ENCODE measurements at regions not wholly inside any gene's neighbourhood (a gene's known extent, or its start where the extent isn't known, plus 50 kb on each side); places are given as distances from the start of the nearest gene placed in this dataset.

- no peak for DNase-seq (ENCODE audit: low spot score)
These were observed 301.3 kb downstream of the CSNK1G3 start for GRCh38 chr5:123813264-123813663.

- no peak for DNase-seq (ENCODE audit: low spot score)
These were observed 299.9 kb downstream of the CSNK1G3 start for GRCh38 chr5:123811831-123812230.

- DNase-seq (ENCODE audit: low spot score), result no peak
These were observed 298.9 kb downstream of the CSNK1G3 start for GRCh38 chr5:123810746-123811340.

GRCh38 chr5:123810253-123810652 is 298.3 kb downstream of the CSNK1G3 start:
- DNase-seq (ENCODE audit: low spot score), result no peak

GRCh38 chr5:123809594-123810221 is 297.7 kb downstream of the CSNK1G3 start:
- no peak for DNase-seq (ENCODE audit: low spot score)

DNA sequence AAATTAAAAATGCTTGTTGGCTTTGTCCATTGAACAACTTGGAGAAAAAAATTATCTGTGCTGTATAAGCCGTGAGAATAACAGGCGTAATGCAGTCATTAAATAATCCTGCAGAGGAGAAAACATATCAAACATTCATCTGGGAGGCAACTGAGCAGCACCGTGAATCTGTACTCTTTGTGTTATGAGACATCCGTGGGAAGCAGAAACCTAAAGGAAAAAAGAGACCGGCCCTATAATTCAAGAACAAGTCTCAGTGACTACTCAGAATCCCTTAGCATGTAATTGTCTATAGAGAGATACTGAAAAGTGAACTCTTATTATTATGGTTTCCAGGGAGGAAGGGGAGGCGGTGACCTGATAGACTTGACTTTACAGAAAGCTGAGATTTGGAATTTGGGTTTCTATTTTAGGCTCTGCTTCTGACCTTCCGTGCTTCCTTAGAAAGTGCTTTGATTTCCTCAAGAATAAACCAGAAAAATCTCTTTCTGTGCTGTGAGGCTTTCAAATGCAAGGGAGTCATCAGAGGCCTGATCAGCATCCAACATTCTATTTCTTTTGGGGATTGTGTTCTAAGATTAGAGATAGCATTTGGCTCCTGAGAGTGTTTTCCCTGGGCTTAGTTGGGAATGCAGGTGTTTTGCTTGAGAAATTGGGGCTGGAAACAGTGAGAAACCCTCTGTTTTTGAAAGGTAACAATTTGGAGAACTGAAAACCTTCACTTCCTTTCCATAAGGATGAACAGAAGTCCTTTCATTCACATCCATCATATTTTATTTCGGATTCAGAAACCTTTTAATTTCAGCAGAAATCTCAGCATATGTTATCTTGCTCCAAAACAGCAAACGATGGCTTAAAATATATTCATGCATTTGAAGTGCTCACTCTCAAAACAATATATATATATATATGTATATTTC is 296.7 kb downstream of the CSNK1G3 start:
- DNase-seq (ENCODE audit: low spot score), result no peak

- DNase-seq (ENCODE audit: low spot score), result no peak
These were observed 295.4 kb downstream of the CSNK1G3 start for GRCh38 chr5:123807177-123807945.

DNA sequence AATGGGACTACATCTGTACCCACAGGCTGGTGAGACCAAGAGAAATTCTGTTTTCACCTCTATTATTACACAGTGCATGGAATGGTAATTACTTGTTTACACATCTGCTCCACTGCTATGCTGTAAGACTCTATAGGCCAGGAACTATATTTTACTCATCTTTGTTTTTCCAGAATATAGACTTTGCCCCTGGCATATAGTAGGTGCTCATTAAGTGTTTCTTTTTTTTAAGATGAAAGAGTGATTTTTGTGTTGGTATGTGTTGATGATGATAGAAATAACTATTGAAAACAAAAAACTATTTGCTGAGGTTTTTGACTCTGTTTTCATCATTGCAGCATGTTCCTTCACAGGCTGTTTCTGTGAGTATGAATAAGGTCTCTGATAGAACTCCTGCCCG is 294.7 kb downstream of the CSNK1G3 start:
- DNase-seq (ENCODE audit: low spot score), result no peak

GRCh38 chr5:123805300-123805699 is 293.3 kb downstream of the CSNK1G3 start:
- DNase-seq (ENCODE audit: low spot score), result no peak

- DNase-seq (ENCODE audit: low spot score), result no peak
These were observed 291.4 kb downstream of the CSNK1G3 start for GRCh38 chr5:123803359-123803758.

GRCh38 chr5:123802298-123802951 is 290.4 kb downstream of the CSNK1G3 start:
- no peak for DNase-seq (ENCODE audit: low spot score)

- DNase-seq (ENCODE audit: low spot score), result no peak
These were observed 288.7 kb downstream of the CSNK1G3 start for GRCh38 chr5:123800640-123801039.

GRCh38 chr5:123795688-123796087 is 283.7 kb downstream of the CSNK1G3 start:
- no peak for DNase-seq (ENCODE audit: low spot score)

- no peak for DNase-seq (ENCODE audit: low spot score)
These were observed 278.2 kb downstream of the CSNK1G3 start for GRCh38 chr5:123790226-123790625.

DNA sequence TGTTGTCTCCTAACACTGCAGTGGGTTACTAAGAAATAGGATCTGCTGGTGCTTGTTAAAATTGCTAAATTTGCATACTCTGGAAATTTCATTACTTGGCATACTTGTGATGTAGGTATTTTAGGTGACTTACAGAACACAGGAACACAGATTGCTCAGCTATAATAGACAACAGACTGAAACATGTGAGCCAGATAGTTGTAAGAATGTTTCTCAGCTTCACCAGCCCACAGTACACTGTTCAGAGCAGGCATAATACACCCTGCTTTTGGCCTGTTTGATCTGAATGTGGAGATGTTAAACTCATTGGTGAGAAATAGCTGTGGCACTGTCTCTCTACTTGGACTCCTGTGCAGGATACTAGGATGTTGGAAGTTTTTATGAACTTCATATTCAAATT is 275.7 kb downstream of the CSNK1G3 start:
- no peak for DNase-seq (ENCODE audit: low spot score)

- no peak for DNase-seq (ENCODE audit: low spot score)
These were observed 275.2 kb downstream of the CSNK1G3 start for GRCh38 chr5:123787136-123787535.

DNA sequence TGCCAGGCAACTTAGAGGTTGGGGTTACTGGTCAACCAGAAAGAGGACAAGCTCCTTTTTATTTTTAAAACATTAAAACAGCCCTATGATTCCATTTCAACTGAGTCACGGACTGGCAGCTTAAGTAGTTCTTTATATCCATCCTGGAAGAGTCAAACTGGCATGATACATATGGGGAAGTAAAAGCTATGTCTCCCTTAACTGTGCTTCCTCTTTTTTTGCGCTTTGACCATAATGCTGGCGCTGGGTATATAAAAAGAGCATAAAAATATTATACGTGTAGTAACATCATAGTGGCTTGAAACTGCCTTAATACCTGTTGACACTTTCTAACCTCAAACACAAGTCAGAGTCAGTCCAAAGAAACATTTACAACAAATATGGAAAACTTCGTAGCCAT is 274.4 kb downstream of the CSNK1G3 start:
- DNase-seq (ENCODE audit: low spot score), result no peak

GRCh38 chr5:123785162-123786071 is 273.4 kb downstream of the CSNK1G3 start:
- DNase-seq (ENCODE audit: low spot score), result no peak

GRCh38 chr5:123783421-123783820 is 271.4 kb downstream of the CSNK1G3 start:
- DNase-seq (ENCODE audit: low spot score), result no peak

GRCh38 chr5:123778641-123779040 is 266.7 kb downstream of the CSNK1G3 start:
- DNase-seq (ENCODE audit: low spot score), result no peak

- DNase-seq (ENCODE audit: low spot score), result no peak
These were observed 264.8 kb downstream of the CSNK1G3 start for GRCh38 chr5:123776761-123777160.
